Keratinocyte (primary cell): ENCODE measurements at regions not wholly inside any gene's neighbourhood (a gene's known extent, or its start where the extent isn't known, plus 50 kb on each side); places are given as distances from the start of the nearest gene placed in this dataset.

Source experiments
- DNase-seq: peaks from one replicate; pipeline ENCODE4 v3.0.0-alpha.2; 2011; ENCODE audit warnings: low read depth, missing footprints, low spot score
- FAIRE-seq: peaks from 2 replicates; lab custom pipeline; 2011; peaks lifted over from hg19 to GRCh38; lab: Jason Lieb, UNC
- H2AFZ ChIP-seq: 2 replicates; pipeline ENCODE4 v1.6.0; 2012; ENCODE audit warnings: low read length, control low read depth, inconsistent platforms; ENCODE audit not compliant: control insufficient read depth
- H3K27ac ChIP-seq: 2 replicates; pipeline ENCODE4 v1.5.1; 2011; ENCODE audit warnings: low read length; ENCODE audit not compliant: control insufficient read depth, insufficient read depth
- H3K27me3 ChIP-seq: 3 replicates; pipeline ENCODE4 v1.6.0; 2011; ENCODE audit warnings: low read length; ENCODE audit not compliant: control insufficient read depth, insufficient read depth; ENCODE audit errors: extremely low read depth
- H3K36me3 ChIP-seq, 2 experiments: 2 replicates in 1 of 2; 3 replicates in 1 of 2; pipeline ENCODE4 v1.5.1; 2011; ENCODE audit warnings: low read length in 2 of 2, mild to moderate bottlenecking in 1 of 2; ENCODE audit not compliant: control insufficient read depth in 2 of 2, insufficient read depth in 2 of 2; ENCODE audit errors: extremely low read depth in 1 of 2
- H3K4me1 ChIP-seq: 3 replicates; pipeline ENCODE4 v1.5.1; 2011; ENCODE audit warnings: low read length; ENCODE audit not compliant: control insufficient read depth, insufficient read depth; ENCODE audit errors: extremely low read depth
- H3K4me2 ChIP-seq: 3 replicates; pipeline ENCODE4 v1.6.0; 2011; ENCODE audit warnings: low read depth, low read length; ENCODE audit not compliant: control insufficient read depth, insufficient read depth; ENCODE audit errors: extremely low read depth
- H3K4me3 ChIP-seq, 3 experiments: fragments of 200-600 bp in 1 of 3; sonication (generic) in 1 of 3; 2 replicates in 2 of 3; 3 replicates in 1 of 3; pipeline ENCODE4 v1.5.1; 2011 to 2016; ENCODE audit warnings: low read length in 3 of 3, mild to moderate bottlenecking in 3 of 3, control low read depth in 2 of 3, inconsistent platforms in 1 of 3, low read depth in 1 of 3, mixed read lengths in 1 of 3, mixed run types in 1 of 3, moderate library complexity in 1 of 3; ENCODE audit not compliant: control insufficient read depth in 2 of 3, insufficient read depth in 2 of 3; ENCODE audit errors: extremely low read depth in 1 of 3
- H3K79me2 ChIP-seq: 2 replicates; pipeline ENCODE4 v1.6.0; 2012; ENCODE audit warnings: low read length; ENCODE audit not compliant: control insufficient read depth, insufficient read depth
- H3K9ac ChIP-seq: 3 replicates; pipeline ENCODE4 v1.6.0; 2011; ENCODE audit warnings: low read length; ENCODE audit not compliant: control insufficient read depth, insufficient read depth; ENCODE audit errors: extremely low read depth
- H3K9me1 ChIP-seq: 3 replicates; pipeline ENCODE4 v1.6.0; 2011; ENCODE audit warnings: low read length; ENCODE audit not compliant: control insufficient read depth, insufficient read depth; ENCODE audit errors: extremely low read depth
- H3K9me3 ChIP-seq: 2 replicates; pipeline ENCODE4 v1.5.1; 2012; ENCODE audit warnings: low read depth, low read length; ENCODE audit not compliant: control insufficient read depth
- H4K20me1 ChIP-seq: 3 replicates; pipeline ENCODE4 v1.6.0; 2011; ENCODE audit warnings: low read length; ENCODE audit not compliant: control insufficient read depth, insufficient read depth; ENCODE audit errors: extremely low read depth
- CTCF ChIP-seq, 3 experiments: IDR thresholded peaks in 1 of 3; conservative IDR thresholded peaks in 1 of 3; optimal IDR thresholded peaks in 1 of 3; 2 replicates in 2 of 3; 3 replicates in 1 of 3; pipeline versions ENCODE3 to v1.5.1; 2011; ENCODE audit warnings: low read length in 3 of 3, mild to moderate bottlenecking in 3 of 3, moderate library complexity in 2 of 3, control low read depth in 1 of 3, inconsistent platforms in 1 of 3; ENCODE audit not compliant: insufficient read depth in 2 of 3; ENCODE audit errors: extremely low read depth in 1 of 3
- EZH2 ChIP-seq: IDR thresholded peaks from one replicate; pipeline ENCODE4 v1.6.1; 2012; ENCODE audit warnings: inconsistent platforms, mild to moderate bottlenecking, low read length, moderate library complexity
- dilution Hi-C: fragments of 300-500 bp; cut with MboI; formaldehyde crosslinking; loops from one replicate; pipeline ENCODE4 v1.7.0; 2020; ENCODE audit warnings: low sequenced_read_pairs; ENCODE audit not compliant: extremely low pct_ligation_motif_present

- Histone ChIP-seq H3K9ac (no peak overlapping the region), H3K27me3 (no peaks in the 10 kb centered on the region), H3K79me2 (no peaks in the 10 kb centered on the region), H3K4me3 (no peak overlapping the region), H3K36me3 (no peaks in the 10 kb centered on the region), H3K4me1 (no peaks in the 10 kb centered on the region), H3K27ac (no peak overlapping the region), H4K20me1 (no peaks in the 10 kb centered on the region), H3K9me3 (peaks cover 27% of the 10 kb centered on the region), H3K4me2 (no peak overlapping the region), H3K9me1 (no peaks in the 10 kb centered on the region), H2AFZ (no peak overlapping the region)
- DNase-seq (no peak), FAIRE-seq (no peak)
- TF ChIP-seq EZH2 = no peak
- TF ChIP-seq CTCF (optimal IDR thresholded peaks at IDR 0.05 in 1 of 3, IDR thresholded peaks at IDR 0.05 in 1 of 3, conservative IDR thresholded peaks at IDR 0.05 in 1 of 3; ENCODE audit: extremely low read depth in 1 of 3, insufficient read depth in 2 of 3, low read length in 3 of 3) = no peak
- dilution Hi-C loops = no loop called here
Measured at GRCh38 chr22:48750282-48750681, 1077.4 kb downstream of the BRD1 start.

DNA sequence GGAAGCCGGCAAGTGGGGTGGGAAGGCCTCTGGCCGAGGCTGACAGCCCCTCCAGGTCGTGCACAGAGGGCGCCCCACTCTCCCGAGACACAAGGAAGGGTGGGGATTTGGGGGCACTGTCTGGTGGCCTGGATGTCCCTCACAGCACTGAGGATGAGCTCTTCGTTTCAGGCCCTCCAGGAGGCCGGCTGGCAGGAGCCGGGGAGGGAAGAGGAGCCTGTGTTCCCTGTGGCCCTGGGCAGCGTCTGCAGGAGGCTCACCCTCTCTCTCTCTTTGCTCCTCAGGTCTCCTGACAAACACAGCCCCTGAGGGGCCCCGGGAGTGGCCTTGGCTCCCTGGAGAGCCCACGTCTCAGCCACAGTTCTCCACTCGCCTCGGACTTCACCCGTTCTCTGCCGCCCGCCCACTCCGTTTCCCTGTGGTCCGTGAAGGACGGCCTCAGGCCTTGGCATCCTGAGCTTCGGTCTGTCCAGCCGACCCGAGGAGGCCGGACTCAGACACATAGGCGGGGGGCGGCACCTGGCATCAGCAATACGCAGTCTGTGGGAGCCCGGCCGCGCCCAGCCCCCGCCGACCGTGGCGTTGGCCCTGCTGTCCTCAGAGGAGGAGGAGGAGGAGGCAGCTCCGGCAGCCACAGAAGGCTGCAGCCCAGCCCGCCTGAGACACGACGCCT, 1078.0 kb downstream of the BRD1 start:
- no peak overlapping the region for H3K4me2 ChIP-seq
- H3K4me1 ChIP-seq = no peaks in the 10 kb centered on the region
- H4K20me1 ChIP-seq = no peaks in the 10 kb centered on the region
- H3K9me3 ChIP-seq = peaks cover 27% of the 10 kb centered on the region
- no peaks in the 10 kb centered on the region for H3K27me3 ChIP-seq
- no peak overlapping the region for H3K4me3 ChIP-seq
- no peak overlapping the region for H2AFZ ChIP-seq
- no peaks in the 10 kb centered on the region for H3K79me2 ChIP-seq
- no peak overlapping the region for H3K9ac ChIP-seq
- no peaks in the 10 kb centered on the region for H3K9me1 ChIP-seq
- no peak for DNase-seq
- H3K36me3 ChIP-seq = no peaks in the 10 kb centered on the region
- dilution Hi-C loops = no loop called here
- H3K27ac ChIP-seq = no peak overlapping the region
- FAIRE-seq = no peak
- no peak for TF ChIP-seq CTCF (optimal IDR thresholded peaks at IDR 0.05 in 1 of 3, IDR thresholded peaks at IDR 0.05 in 1 of 3, conservative IDR thresholded peaks at IDR 0.05 in 1 of 3; ENCODE audit: extremely low read depth in 1 of 3, insufficient read depth in 2 of 3, low read length in 3 of 3)
- TF ChIP-seq EZH2 = no peak
